Progenitor cell of endocrine pancreas (in vitro differentiated cells): ENCODE measurements at regions not wholly inside any gene's neighbourhood (a gene's known extent, or its start where the extent isn't known, plus 50 kb on each side); places are given as distances from the start of the nearest gene placed in this dataset.

Experiments used
- DNase-seq: peaks from one replicate; pipeline ENCODE4 v3.0.0; 2021; ENCODE audit warnings: low spot score; ENCODE audit not compliant: unreplicated experiment
- H3K27ac Mint-ChIP-seq: 2 replicates; pipeline ENCODE4 v1.8.0; 2021; ENCODE audit warnings: mild to moderate bottlenecking, moderate library complexity, mixed read lengths
- H3K27me3 Mint-ChIP-seq: 2 replicates; pipeline ENCODE4 v1.8.0; 2021; ENCODE audit warnings: mixed read lengths
- H3K36me3 Mint-ChIP-seq: 2 replicates; pipeline ENCODE4 v1.8.0; 2022; ENCODE audit warnings: mixed read lengths; ENCODE audit not compliant: insufficient read depth
- H3K4me1 Mint-ChIP-seq: 2 replicates; pipeline ENCODE4 v1.8.0; 2021; ENCODE audit warnings: low read depth, mixed read lengths
- H3K4me3 Mint-ChIP-seq: 2 replicates; pipeline ENCODE4 v1.8.0; 2021; ENCODE audit warnings: low read depth, mild to moderate bottlenecking, moderate library complexity, mixed read lengths
- H3K9me3 Mint-ChIP-seq: 2 replicates; pipeline ENCODE4 v1.8.0; 2021; ENCODE audit warnings: low read depth, mixed read lengths
- TF ChIP-seq, protein P1 (sequence below): fragments of 200-600 bp; sonication (generic); IDR thresholded peaks from one replicate; pipeline ENCODE4 v1.5.0; 2021; ENCODE audit warnings: antibody characterized with exemption, mild to moderate bottlenecking; ENCODE audit not compliant: unreplicated experiment

DNA sequence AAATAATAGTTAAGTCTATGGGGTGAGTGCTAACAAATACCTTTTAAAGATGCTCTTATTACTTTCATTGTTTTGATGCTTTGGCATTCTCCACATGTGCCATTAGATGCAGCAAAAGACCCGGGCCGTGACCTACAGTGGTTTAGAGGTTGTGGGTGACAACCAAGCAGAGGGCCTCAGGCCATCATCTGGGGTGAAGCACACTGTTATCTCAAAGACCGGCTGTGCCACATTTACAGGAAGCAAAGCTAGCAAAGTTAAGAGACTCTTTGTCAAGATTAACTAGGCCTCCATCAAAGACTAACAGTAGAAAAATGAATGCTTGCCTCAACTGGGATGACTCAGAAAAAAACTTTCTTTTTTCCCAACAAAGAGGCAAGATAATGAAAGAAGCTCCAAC is 695.3 kb downstream of the SATB2 start:
- Mint-ChIP-seq H3K9me3 (no peaks in the 10 kb centered on the region), H3K4me3 (no peak overlapping the region), H3K36me3 (no peaks in the 10 kb centered on the region), H3K4me1 (no peaks in the 10 kb centered on the region), H3K27ac (no peak overlapping the region), H3K27me3 (no peaks in the 10 kb centered on the region)
- no peak for DNase-seq
- TF ChIP-seq, protein P1, sequence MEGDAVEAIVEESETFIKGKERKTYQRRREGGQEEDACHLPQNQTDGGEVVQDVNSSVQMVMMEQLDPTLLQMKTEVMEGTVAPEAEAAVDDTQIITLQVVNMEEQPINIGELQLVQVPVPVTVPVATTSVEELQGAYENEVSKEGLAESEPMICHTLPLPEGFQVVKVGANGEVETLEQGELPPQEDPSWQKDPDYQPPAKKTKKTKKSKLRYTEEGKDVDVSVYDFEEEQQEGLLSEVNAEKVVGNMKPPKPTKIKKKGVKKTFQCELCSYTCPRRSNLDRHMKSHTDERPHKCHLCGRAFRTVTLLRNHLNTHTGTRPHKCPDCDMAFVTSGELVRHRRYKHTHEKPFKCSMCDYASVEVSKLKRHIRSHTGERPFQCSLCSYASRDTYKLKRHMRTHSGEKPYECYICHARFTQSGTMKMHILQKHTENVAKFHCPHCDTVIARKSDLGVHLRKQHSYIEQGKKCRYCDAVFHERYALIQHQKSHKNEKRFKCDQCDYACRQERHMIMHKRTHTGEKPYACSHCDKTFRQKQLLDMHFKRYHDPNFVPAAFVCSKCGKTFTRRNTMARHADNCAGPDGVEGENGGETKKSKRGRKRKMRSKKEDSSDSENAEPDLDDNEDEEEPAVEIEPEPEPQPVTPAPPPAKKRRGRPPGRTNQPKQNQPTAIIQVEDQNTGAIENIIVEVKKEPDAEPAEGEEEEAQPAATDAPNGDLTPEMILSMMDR = no peak

DNA sequence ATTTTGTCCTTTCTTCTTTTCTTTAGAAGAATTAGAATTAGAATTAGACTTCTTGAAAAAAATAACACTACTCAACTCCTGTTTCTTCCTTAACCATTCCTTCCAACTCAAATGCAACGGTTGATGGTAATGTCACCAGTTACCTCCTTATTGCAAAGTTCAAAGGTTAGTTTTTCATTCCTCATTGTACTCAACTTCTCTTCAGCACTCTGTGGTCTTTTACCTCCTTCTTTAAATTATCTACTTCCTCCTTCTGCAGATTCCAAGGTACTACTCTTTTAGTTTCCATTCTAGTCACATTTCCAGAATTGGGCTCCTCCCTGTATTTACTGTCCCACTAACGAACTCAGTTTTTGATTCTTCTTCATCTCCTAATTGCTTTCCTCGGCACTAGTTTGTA is 700.7 kb downstream of the SATB2 start:
- H3K4me1 Mint-ChIP-seq = no peaks in the 10 kb centered on the region
- no peak overlapping the region for H3K27ac Mint-ChIP-seq
- no peak overlapping the region for H3K4me3 Mint-ChIP-seq
- H3K9me3 Mint-ChIP-seq = no peaks in the 10 kb centered on the region
- no peaks in the 10 kb centered on the region for H3K36me3 Mint-ChIP-seq
- no peaks in the 10 kb centered on the region for H3K27me3 Mint-ChIP-seq
- DNase-seq = no peak
- TF ChIP-seq, protein P1 = no peak

DNA sequence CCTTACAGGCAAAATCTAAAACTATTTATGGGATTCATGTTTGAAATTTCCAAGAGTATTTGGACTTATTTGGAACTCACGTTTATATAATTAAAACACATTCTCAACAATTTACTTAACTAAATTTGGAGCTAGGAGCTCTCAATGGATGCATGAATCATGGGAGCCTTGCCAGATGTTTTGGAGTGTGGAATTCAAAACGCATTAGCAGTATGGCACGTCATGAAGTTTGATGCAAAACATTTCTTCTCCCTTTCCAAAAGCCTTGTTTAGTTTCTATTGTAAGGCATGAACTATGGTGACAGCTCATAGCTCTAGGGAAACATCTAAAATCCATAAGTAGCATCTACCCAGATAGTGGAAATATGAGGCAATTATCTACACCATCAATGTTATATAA is 701.6 kb downstream of the SATB2 start:
- H3K27me3 Mint-ChIP-seq = no peaks in the 10 kb centered on the region
- no peak overlapping the region for H3K27ac Mint-ChIP-seq
- no peaks in the 10 kb centered on the region for H3K36me3 Mint-ChIP-seq
- no peaks in the 10 kb centered on the region for H3K4me1 Mint-ChIP-seq
- H3K4me3 Mint-ChIP-seq = no peak overlapping the region
- TF ChIP-seq, protein P1 = no peak
- DNase-seq = no peak
- H3K9me3 Mint-ChIP-seq = no peaks in the 10 kb centered on the region

DNA sequence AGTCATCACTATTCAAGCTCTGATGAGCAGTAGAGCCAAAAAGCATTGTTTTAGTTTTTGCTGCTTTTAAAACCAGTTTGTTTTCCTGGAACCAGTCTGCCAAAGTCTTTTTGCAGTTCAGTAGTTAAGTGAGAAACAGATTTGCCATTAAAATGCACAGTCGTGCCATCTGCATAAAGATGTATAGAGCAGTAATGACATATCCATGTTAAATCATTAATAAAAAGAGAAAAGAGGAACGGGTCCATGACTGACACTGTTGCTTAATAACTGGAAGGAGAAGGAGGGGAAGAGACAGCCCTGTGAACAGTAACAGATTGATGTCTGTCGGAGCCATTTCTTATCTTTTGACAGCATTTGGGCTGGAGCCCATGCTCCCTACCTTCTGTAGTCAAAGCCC is 704.6 kb downstream of the SATB2 start:
- no peaks in the 10 kb centered on the region for H3K4me1 Mint-ChIP-seq
- H3K27ac Mint-ChIP-seq = no peak overlapping the region
- no peaks in the 10 kb centered on the region for H3K36me3 Mint-ChIP-seq
- no peaks in the 10 kb centered on the region for H3K9me3 Mint-ChIP-seq
- no peak for DNase-seq
- TF ChIP-seq, protein P1 = no peak
- H3K4me3 Mint-ChIP-seq = no peak overlapping the region
- no peaks in the 10 kb centered on the region for H3K27me3 Mint-ChIP-seq

DNA sequence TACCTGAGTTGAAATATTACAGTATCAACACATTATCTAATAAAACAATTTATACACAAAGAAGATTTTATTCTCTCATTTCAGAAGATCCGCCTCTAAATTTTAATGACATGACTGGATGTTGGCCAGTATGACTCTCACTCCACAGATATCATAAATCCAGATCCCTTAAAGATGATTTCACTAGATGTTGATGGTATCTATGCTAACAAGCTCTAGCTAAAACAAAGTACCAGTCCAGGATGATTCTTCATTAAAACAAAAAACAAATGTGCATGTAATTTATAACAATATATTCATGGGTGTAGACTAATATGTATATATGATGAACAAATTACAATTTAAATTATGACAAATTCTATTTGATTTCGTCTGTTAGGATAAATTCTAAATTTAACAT is 708.4 kb downstream of the SATB2 start:
- no peaks in the 10 kb centered on the region for H3K36me3 Mint-ChIP-seq
- DNase-seq = no peak
- H3K27me3 Mint-ChIP-seq = no peaks in the 10 kb centered on the region

More for the DNA sequence above, 708.4 kb downstream of the SATB2 start:
- Mint-ChIP-seq H3K4me1 (no peaks in the 10 kb centered on the region), H3K9me3 (no peaks in the 10 kb centered on the region), H3K4me3 (no peak overlapping the region), H3K27ac (no peak overlapping the region)
- TF ChIP-seq, protein P1 = no peak
